Upper lobe of left lung (tissue), 4 donors: ENCODE measurements at regions not wholly inside any gene's neighbourhood (a gene's known extent, or its start where the extent isn't known, plus 50 kb on each side); places are given as distances from the start of the nearest gene placed in this dataset.

Source experiments
- POLR2A ChIP-seq, 4 donors: fragments of 450-650 bp; IDR thresholded peaks; one replicate each; pipeline ENCODE4 v1.5.1; 2016 to 2017; ENCODE audit warnings: antibody characterized with exemption in 4 of 4, mild to moderate bottlenecking in 2 of 4
- POLR2AphosphoS5 ChIP-seq, 2 donors: sonication (generic); formaldehyde crosslinking; IDR thresholded peaks; one replicate each; pipeline ENCODE4 v1.5.1; 2017; ENCODE audit warnings: antibody characterized with exemption in 2 of 2
- TF ChIP-seq, protein P1 (sequence below), 6 experiments: fragments of 450-650 bp in 4 of 6; fragments of 200-600 bp in 2 of 6; sonication (generic) in 2 of 6; IDR thresholded peaks; one replicate each; pipeline ENCODE4 v1.5.1; 2016 to 2019; ENCODE audit warnings: antibody characterized with exemption in 6 of 6

DNA sequence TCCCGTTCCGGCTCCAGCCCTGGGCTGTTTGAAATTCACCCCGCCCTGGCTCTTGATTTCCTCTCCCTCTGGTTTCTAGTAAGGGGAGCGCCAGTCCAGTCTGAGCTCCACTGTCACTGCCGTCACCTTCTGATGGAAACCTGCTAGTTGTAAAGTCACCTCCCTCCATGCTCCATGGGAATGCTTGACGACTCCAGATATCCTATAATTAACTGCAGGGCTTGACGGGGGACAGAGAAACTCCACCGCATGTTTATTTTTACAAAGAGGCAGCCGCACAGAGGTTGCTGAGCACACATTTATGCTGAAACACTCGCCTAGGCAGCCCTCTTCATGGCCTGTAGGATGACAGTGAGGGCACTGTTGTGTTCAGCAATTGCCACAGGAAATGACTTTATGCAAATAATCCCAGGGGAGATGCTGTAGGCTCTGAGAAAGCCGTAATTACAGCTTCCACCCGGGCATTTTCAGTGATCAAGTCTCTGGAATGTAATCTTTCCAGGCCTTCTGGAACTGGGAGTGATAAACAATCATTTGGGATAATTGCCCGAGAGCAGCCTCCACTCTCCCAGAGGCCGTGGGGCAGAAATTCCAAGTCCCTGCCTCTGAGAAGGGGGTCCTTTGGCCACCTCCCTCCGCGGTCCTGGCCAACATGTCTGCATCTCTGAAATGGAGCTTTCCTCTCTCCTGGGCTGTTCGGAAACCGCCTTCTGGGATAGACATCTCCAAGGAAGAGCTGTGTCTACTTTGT lies 300.5 kb downstream of the KLF6 start:
- TF ChIP-seq, protein P1, sequence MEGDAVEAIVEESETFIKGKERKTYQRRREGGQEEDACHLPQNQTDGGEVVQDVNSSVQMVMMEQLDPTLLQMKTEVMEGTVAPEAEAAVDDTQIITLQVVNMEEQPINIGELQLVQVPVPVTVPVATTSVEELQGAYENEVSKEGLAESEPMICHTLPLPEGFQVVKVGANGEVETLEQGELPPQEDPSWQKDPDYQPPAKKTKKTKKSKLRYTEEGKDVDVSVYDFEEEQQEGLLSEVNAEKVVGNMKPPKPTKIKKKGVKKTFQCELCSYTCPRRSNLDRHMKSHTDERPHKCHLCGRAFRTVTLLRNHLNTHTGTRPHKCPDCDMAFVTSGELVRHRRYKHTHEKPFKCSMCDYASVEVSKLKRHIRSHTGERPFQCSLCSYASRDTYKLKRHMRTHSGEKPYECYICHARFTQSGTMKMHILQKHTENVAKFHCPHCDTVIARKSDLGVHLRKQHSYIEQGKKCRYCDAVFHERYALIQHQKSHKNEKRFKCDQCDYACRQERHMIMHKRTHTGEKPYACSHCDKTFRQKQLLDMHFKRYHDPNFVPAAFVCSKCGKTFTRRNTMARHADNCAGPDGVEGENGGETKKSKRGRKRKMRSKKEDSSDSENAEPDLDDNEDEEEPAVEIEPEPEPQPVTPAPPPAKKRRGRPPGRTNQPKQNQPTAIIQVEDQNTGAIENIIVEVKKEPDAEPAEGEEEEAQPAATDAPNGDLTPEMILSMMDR (IDR thresholded peaks at IDR 0.05): no peak
- TF ChIP-seq POLR2A (IDR thresholded peaks at IDR 0.05) (no peak), POLR2AphosphoS5 (IDR thresholded peaks at IDR 0.05) (no peak)
